ENCODE measurements at regions not wholly inside any gene's neighbourhood (a gene's known extent, or its start where the extent isn't known, plus 50 kb on each side); places are given as distances from the start of the nearest gene placed in this dataset.

DNA sequence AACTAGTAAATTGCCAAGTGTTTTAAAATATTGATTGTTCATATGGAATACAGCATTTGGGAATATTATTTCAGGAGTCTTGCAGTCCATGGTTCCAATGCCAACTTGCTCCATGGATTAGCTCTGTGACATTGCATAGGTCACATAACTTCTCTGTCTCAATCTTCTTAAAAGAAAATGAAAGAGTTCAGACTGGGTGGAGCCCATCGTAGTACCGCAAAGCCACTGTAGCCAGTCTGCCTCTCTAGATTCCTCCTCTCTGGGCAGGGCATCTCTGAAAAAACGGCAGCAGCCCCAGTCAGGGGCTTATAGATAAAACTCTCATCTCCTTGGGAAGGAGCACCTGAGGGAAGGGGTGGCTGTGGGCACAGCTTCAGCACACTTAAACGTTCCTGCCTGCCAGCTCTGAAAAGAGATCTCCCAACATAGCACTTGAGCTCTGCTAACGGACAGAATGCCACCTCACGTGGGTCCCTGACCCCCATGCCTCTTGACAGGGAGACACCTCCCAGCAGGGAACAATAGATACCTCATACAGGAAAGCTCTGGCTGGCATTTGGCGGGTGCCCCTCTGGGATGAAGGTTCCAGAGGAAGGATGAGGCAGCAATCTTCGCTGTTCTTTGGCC lies 168.8 kb upstream of the CNTN4 start:
- Mint-ChIP-seq H3K36me3 (ENCODE audit: low read depth) (no peaks in the 10 kb centered on the region), H3K4me3 (no peak overlapping the region), H3K27me3 (ENCODE audit: low read depth) (no peaks in the 10 kb centered on the region), H3K9me3 (peaks cover 24% of the 10 kb centered on the region), H3K4me1 (no peaks in the 10 kb centered on the region), H3K27ac (no peak overlapping the region)
- TF ChIP-seq, protein P1, sequence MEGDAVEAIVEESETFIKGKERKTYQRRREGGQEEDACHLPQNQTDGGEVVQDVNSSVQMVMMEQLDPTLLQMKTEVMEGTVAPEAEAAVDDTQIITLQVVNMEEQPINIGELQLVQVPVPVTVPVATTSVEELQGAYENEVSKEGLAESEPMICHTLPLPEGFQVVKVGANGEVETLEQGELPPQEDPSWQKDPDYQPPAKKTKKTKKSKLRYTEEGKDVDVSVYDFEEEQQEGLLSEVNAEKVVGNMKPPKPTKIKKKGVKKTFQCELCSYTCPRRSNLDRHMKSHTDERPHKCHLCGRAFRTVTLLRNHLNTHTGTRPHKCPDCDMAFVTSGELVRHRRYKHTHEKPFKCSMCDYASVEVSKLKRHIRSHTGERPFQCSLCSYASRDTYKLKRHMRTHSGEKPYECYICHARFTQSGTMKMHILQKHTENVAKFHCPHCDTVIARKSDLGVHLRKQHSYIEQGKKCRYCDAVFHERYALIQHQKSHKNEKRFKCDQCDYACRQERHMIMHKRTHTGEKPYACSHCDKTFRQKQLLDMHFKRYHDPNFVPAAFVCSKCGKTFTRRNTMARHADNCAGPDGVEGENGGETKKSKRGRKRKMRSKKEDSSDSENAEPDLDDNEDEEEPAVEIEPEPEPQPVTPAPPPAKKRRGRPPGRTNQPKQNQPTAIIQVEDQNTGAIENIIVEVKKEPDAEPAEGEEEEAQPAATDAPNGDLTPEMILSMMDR (IDR thresholded peaks at IDR 0.05; ENCODE audit: unreplicated experiment in 3 of 3): no peak

- Mint-ChIP-seq H3K27ac (peak overlapping the region in 2 of 3 experiments; percentile 46 to 52), H3K9me3 (peaks cover 3% of the 10 kb centered on the region), H3K4me3 (no peak overlapping the region), H3K36me3 (ENCODE audit: low read depth) (no peaks in the 10 kb centered on the region), H3K27me3 (ENCODE audit: low read depth) (no peaks in the 10 kb centered on the region), H3K4me1 (peaks cover 12% of the 10 kb centered on the region)
- TF ChIP-seq, protein P1 (IDR thresholded peaks at IDR 0.05; ENCODE audit: unreplicated experiment in 3 of 3): no peak
Measured at GRCh38 chr3:1938975-1939374, 159.7 kb upstream of the CNTN4 start.

- Mint-ChIP-seq H3K9me3 (no peaks in the 10 kb centered on the region), H3K4me1 (peaks cover 12% of the 10 kb centered on the region), H3K27me3 (ENCODE audit: low read depth) (no peaks in the 10 kb centered on the region), H3K4me3 (no peak overlapping the region), H3K27ac (no peak overlapping the region), H3K36me3 (ENCODE audit: low read depth) (no peaks in the 10 kb centered on the region)
- TF ChIP-seq, protein P1 (IDR thresholded peaks at IDR 0.05; ENCODE audit: unreplicated experiment in 3 of 3): no peak
Measured at GRCh38 chr3:1942781-1943180, 155.9 kb upstream of the CNTN4 start.

- Mint-ChIP-seq H3K9me3 (no peaks in the 10 kb centered on the region), H3K27me3 (ENCODE audit: low read depth) (no peaks in the 10 kb centered on the region), H3K4me1 (peaks cover 12% of the 10 kb centered on the region), H3K27ac (peak overlapping the region in 1 of 3 experiments; percentile 71), H3K36me3 (ENCODE audit: low read depth) (no peaks in the 10 kb centered on the region), H3K4me3 (no peak overlapping the region)
- TF ChIP-seq, protein P1 (IDR thresholded peaks at IDR 0.05; ENCODE audit: unreplicated experiment in 3 of 3): no peak
Measured at GRCh38 chr3:1943395-1944118, 155.1 kb upstream of the CNTN4 start.

DNA sequence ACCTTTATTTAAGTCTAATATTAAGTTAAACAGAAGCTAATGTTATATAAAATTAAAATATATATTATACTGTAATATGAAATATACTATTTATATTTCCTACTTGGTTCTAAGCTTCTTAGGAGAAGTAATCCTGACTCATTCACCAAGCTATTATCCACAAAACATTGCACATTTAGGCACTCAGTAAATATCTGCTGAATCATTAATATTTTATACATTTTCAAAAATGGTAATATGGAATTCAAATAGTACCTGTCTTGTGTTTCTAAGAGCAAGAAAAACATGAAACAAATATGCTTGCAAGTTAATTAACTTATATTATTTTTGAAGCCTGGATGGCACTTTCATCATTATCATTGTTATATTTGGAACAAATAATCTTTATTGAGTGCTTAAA lies 153.0 kb upstream of the CNTN4 start:
- Mint-ChIP-seq H3K4me3 (no peak overlapping the region), H3K36me3 (ENCODE audit: low read depth) (no peaks in the 10 kb centered on the region), H3K27ac (no peak overlapping the region), H3K27me3 (ENCODE audit: low read depth) (no peaks in the 10 kb centered on the region), H3K9me3 (no peaks in the 10 kb centered on the region), H3K4me1 (peaks cover 12% of the 10 kb centered on the region)
- TF ChIP-seq, protein P1 (IDR thresholded peaks at IDR 0.05; ENCODE audit: unreplicated experiment in 3 of 3): no peak

DNA sequence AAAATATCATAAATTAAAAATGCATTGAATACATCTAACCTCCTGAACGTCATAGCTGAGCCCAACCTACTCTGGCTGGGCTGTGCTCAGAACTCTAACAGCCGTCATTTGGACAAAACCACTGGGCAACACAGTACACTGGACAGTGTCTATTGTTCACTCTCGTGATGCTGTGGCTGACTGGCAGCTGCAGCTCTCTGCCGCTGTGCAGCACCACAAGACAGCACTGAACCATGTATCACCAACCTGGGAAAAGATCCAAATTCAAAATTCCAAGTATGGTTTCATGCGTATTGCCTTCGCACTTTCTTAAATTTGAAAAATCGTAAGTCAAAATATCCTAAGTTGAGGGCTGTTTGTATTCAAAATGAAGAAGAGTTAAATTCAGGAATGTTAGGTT lies 145.1 kb upstream of the CNTN4 start:
- Mint-ChIP-seq H3K36me3 (ENCODE audit: low read depth) (no peaks in the 10 kb centered on the region), H3K27ac (no peak overlapping the region), H3K9me3 (peaks cover 4% of the 10 kb centered on the region), H3K27me3 (ENCODE audit: low read depth) (no peaks in the 10 kb centered on the region), H3K4me1 (no peaks in the 10 kb centered on the region), H3K4me3 (no peak overlapping the region)
- TF ChIP-seq, protein P1 (IDR thresholded peaks at IDR 0.05; ENCODE audit: unreplicated experiment in 3 of 3): no peak

All from nephron (organoid).